GM13976 (cell line): ENCODE measurements at regions not wholly inside any gene's neighbourhood (a gene's known extent, or its start where the extent isn't known, plus 50 kb on each side); places are given as distances from the start of the nearest gene placed in this dataset.

Experiments used
- DNase-seq: peaks from one replicate; pipeline ENCODE4 v3.0.0; 2012; ENCODE audit warnings: low spot score
- in situ Hi-C: fragments of 300-500 bp; cut with MboI; formaldehyde crosslinking; loops from one replicate; pipeline ENCODE4 v1.12.0; 2022; ENCODE audit warnings: low sequenced_read_pairs, mixed read lengths, inconsistent platforms; ENCODE audit not compliant: unreplicated experiment
- TF ChIP-seq, protein P1 (sequence below): IDR thresholded peaks from 2 replicates; pipeline ENCODE4 v1.5.1; 2012; ENCODE audit warnings: borderline replicate concordance, mild to moderate bottlenecking; ENCODE audit not compliant: insufficient read depth; ENCODE audit errors: extremely low read depth, missing control alignments, control extremely low read depth

DNA sequence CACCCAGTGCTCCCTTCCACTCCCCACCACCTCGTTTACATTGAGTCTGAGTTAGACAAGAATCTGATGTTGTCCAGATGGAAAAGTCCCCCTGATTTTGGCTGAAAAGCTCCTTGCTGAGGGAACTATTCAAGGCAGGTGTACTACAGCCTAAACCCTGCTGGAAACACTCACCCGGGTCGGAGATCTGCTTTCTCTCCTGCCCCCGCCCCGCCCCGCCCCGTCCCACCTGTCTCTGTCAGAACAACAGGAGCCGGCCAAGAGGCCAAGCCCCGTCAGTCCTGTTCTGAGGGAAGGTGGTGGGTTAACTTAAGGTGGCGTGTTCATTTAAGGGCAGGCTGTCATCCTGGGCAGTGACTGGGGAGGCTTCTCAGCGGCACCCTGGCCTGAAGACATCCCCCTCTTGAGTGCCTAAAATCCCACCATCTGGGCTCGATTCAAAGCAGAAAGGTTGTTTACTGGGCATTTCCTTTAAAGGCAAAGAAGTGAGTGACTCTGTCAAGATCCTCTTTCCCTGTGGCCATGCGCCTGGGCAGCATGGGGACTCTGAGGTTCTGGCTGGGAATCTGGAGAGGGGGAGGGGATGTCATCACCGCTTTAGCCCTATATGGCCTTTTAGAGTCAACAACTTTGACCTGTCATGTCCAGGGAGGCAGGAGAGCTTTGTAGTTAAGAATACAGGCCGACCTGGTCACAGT lies 71.1 kb upstream of the NEURL1B start:
- TF ChIP-seq, protein P1, sequence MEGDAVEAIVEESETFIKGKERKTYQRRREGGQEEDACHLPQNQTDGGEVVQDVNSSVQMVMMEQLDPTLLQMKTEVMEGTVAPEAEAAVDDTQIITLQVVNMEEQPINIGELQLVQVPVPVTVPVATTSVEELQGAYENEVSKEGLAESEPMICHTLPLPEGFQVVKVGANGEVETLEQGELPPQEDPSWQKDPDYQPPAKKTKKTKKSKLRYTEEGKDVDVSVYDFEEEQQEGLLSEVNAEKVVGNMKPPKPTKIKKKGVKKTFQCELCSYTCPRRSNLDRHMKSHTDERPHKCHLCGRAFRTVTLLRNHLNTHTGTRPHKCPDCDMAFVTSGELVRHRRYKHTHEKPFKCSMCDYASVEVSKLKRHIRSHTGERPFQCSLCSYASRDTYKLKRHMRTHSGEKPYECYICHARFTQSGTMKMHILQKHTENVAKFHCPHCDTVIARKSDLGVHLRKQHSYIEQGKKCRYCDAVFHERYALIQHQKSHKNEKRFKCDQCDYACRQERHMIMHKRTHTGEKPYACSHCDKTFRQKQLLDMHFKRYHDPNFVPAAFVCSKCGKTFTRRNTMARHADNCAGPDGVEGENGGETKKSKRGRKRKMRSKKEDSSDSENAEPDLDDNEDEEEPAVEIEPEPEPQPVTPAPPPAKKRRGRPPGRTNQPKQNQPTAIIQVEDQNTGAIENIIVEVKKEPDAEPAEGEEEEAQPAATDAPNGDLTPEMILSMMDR, result no peak
- in situ Hi-C loops, result no loop called here
- DNase-seq, result no peak

DNA sequence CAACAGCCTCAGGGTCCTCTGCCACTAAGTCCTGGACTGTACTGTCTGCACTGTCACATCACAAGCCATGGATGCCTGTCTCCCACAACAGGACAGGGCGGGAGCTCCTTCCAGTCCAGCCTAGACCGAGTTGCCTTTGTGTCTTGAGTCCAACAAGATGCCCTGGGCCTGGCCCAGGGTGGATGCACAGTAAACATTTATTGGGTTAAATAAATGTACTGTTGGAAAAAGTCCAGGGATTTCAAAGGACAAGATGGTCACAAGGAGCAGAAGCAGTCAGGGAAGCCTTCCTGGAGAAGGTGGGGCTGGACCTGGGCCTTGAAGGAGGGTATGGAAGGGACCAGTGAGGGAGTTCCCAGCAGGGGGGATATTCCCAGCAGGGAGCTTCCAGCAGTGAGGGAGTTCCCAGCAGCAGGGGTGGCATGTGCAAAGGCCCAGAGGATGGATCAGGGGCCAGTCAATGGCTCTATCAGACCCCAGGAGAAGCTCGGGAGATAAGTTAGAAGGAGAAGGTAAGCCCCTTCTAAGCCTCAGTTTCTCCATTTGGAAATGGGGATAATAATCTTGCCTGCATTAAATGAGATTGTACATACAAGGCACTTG lies 72.7 kb upstream of the NEURL1B start:
- TF ChIP-seq, protein P1, result no peak
- in situ Hi-C loops, result no loop called here
- DNase-seq, result no peak

DNA sequence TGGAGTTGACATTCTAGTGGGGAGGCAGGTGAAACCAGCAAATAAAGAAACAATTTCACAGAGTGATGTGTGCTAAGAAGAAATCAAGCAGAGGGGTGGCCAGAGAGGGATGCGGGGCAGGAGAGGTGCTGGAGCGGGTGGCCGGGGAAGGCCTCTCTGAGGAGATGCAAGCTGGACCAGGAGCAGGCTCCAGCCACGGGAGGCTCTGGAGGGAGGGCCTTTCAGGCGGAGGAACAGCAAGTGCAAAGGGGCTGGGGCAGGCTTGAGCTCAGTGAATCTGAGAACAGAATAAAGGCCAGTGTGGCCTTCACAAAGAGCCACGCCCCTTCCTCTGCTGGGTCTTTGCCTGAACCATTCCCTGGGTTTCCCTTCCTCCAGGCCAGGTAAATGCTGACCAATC lies 73.2 kb upstream of the NEURL1B start:
- no peak for DNase-seq

DNA sequence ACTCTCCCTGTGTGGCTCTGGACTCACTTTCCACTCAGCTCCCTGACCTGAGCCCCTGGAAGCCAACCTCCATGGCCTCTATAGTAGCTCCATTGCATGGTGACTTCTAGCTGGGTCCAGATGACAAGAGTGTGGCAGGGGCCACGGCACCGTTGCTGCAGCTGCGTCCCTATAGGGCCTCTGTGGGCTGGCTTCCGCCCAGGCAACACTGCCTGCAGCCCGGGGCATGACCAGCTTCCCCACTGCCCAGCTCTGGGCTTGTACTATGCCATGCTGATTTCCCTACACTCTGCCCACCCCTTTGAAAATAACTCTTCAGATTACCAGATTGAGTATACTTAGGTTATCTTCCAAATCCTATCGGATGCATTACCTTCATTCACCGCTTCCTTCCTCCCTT lies 73.8 kb upstream of the NEURL1B start:
- in situ Hi-C loops, result no loop called here
- TF ChIP-seq, protein P1, result no peak
- no peak for DNase-seq

More for the DNA sequence above, 73.2 kb upstream of the NEURL1B start:
- in situ Hi-C loops, result no loop called here
- TF ChIP-seq, protein P1, result no peak

DNA sequence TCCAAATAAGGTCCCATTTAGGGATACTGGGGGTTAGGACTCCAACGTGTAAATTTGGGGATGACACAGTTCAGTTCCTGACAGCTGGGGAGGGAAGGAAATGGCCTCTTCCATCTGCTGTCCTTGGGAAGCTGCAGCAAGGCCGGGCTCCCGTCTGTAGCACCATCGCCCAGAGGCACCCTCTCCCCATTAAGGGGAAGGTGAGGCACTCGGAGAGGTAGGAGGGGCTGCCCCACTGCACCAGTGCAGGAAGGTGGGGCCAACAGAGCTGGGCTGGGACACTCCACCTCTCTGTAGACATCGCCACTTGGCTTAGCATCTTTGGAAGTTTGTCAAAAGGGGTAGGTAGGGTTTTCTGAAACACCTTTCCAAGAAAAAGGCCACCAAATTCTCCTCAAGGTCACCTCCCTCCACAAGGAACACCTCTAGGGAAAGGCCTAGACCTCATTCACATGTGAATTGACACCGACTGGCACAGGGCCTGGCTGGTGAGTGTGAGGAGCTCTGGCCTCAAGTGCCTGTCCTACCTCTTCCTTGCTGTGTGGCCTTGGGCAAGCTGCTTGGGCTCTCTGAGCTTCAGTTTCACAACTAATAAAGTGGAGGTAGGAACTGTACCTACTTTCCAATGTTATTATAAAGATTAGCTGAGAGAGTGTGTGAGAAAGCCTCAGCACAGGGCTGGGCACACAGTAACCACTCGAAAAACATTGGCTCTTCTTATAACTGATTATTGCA lies 75.0 kb upstream of the NEURL1B start:
- in situ Hi-C loops, result no loop called here
- no peak for DNase-seq
- TF ChIP-seq, protein P1, result no peak

DNA sequence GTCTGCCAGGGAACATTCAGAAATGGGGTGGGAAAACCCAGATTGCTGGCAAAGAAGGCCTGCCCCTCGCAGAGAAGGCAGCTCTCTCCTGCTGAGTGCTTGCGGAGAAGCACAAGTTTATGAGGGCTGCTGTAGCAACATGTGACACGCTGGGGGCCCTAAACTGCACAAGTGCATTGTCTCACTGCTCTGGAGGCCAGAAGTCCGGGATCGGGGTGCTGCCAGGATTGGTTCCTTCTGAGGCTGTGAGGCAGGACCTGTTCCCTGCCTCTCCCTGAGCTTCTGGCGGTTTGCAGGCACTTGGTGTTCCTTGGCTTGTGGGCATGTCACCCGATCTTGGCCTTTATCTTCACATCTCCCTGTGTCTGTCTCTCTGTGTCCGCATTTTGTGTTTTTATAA lies 75.6 kb upstream of the NEURL1B start:
- in situ Hi-C loops, result no loop called here
- TF ChIP-seq, protein P1, result no peak
- no peak for DNase-seq
